BLaER1 treated with 17β-estradiol and CSF1 and Interleukin-3, amounts not matched to agents 10 nM and 100 nM (cell line): ENCODE measurements at regions not wholly inside any gene's neighbourhood (a gene's known extent, or its start where the extent isn't known, plus 50 kb on each side); places are given as distances from the start of the nearest gene placed in this dataset.

ENCODE experiments used
- H3K27ac ChIP-seq, 11 experiments: shearing (Covaris generic); formaldehyde crosslinking; 2 replicates each; pipeline ENCODE4 v1.8.1; 2022
- H3K27me3 ChIP-seq, 11 experiments: shearing (Covaris generic); formaldehyde crosslinking; 2 replicates each; pipeline ENCODE4 v1.8.1; 2022
- H3K36me3 ChIP-seq, 11 experiments: shearing (Covaris generic); formaldehyde crosslinking; 2 replicates each; pipeline ENCODE4 v1.8.1; 2022
- H3K4me1 ChIP-seq, 10 experiments: shearing (Covaris generic); formaldehyde crosslinking; 2 replicates each; pipeline ENCODE4 v1.8.1; 2022
- H3K4me2 ChIP-seq, 11 experiments: shearing (Covaris generic); formaldehyde crosslinking; 2 replicates each; pipeline ENCODE4 v1.8.1; 2022
- H3K4me3 ChIP-seq, 10 experiments: shearing (Covaris generic); formaldehyde crosslinking; 2 replicates each; pipeline ENCODE4 v1.8.1; 2022
- H3K9ac ChIP-seq, 11 experiments: shearing (Covaris generic); formaldehyde crosslinking; 2 replicates each; pipeline ENCODE4 v1.8.1; 2022
- H3K9me3 ChIP-seq, 11 experiments: shearing (Covaris generic); formaldehyde crosslinking; replicated peaks in 1 of 11; 2 replicates each; pipeline ENCODE4 v1.8.1; 2022
- H4K20me1 ChIP-seq, 11 experiments: shearing (Covaris generic); formaldehyde crosslinking; 2 replicates each; pipeline ENCODE4 v1.8.1; 2022
- Cebpa-rat ChIP-seq, 11 experiments: shearing (Covaris generic); IDR thresholded peaks; 2 replicates each; pipeline ENCODE4 v1.8.1; 2022

- Histone ChIP-seq H3K27ac (no peak overlapping the region), H3K4me2 (no peak overlapping the region), H3K4me3 (no peak overlapping the region), H3K36me3 (no peaks in the 10 kb centered on the region), H3K9me3 (peaks cover 0 to 6% (median 0%) of the 10 kb centered on the region in 11 experiments; a peak in 1 of 22 replicates), H3K27me3 (no peaks in the 10 kb centered on the region), H4K20me1 (no peaks in the 10 kb centered on the region), H3K4me1 (no peaks in the 10 kb centered on the region), H3K9ac (no peak overlapping the region)
- TF ChIP-seq Cebpa-rat (IDR thresholded peaks at IDR 0.05), result no peak
Measured at GRCh38 chr16:5449901-5450300, 352.3 kb upstream of the EEF2KMT start.

GRCh38 chr16:5448798-5449197 lies 351.2 kb upstream of the EEF2KMT start:
- Histone ChIP-seq H3K4me3 (no peak overlapping the region), H3K9ac (no peak overlapping the region), H3K9me3 (peaks cover 0 to 6% (median 0%) of the 10 kb centered on the region in 11 experiments; a peak in 1 of 22 replicates), H3K27ac (no peak overlapping the region), H4K20me1 (no peaks in the 10 kb centered on the region), H3K4me2 (no peak overlapping the region), H3K36me3 (no peaks in the 10 kb centered on the region), H3K4me1 (no peaks in the 10 kb centered on the region), H3K27me3 (no peaks in the 10 kb centered on the region)
- TF ChIP-seq Cebpa-rat (IDR thresholded peaks at IDR 0.05), result no peak

- H3K9me3 ChIP-seq, result peaks cover 0 to 6% (median 0%) of the 10 kb centered on the region in 11 experiments; a peak in 1 of 22 replicates
Measured at GRCh38 chr16:5447734-5448133, 350.1 kb upstream of the EEF2KMT start.

GRCh38 chr16:5446623-5447240 lies 349.1 kb upstream of the EEF2KMT start:
- Histone ChIP-seq H3K27ac (no peak overlapping the region), H3K9me3 (peaks cover 0 to 6% (median 0%) of the 10 kb centered on the region in 11 experiments; a peak in 1 of 22 replicates), H3K4me1 (0 out of 20 replicates have a peak, but pooled peaks cover 0 to 3% (median 0%) of the 10 kb centered on the region in 10 experiments), H3K36me3 (no peaks in the 10 kb centered on the region), H3K4me2 (no peak overlapping the region), H3K27me3 (no peaks in the 10 kb centered on the region), H3K4me3 (no peak overlapping the region), H4K20me1 (no peaks in the 10 kb centered on the region), H3K9ac (no peak overlapping the region)
- no peak for TF ChIP-seq Cebpa-rat (IDR thresholded peaks at IDR 0.05)

More at GRCh38 chr16:5447734-5448133, 350.1 kb upstream of the EEF2KMT start:
- H3K4me3 ChIP-seq, result no peak overlapping the region
- no peak overlapping the region for H3K4me2 ChIP-seq
- H3K36me3 ChIP-seq, result no peaks in the 10 kb centered on the region
- no peak overlapping the region for H3K9ac ChIP-seq
- H3K27me3 ChIP-seq, result no peaks in the 10 kb centered on the region
- H3K27ac ChIP-seq, result no peak overlapping the region
- no peaks in the 10 kb centered on the region for H4K20me1 ChIP-seq
- 0 out of 20 replicates have a peak, but pooled peaks cover 0 to 3% (median 0%) of the 10 kb centered on the region in 10 experiments for H3K4me1 ChIP-seq
- no peak for TF ChIP-seq Cebpa-rat (IDR thresholded peaks at IDR 0.05)

GRCh38 chr16:5444189-5444588 lies 346.6 kb upstream of the EEF2KMT start:
- no peak for TF ChIP-seq Cebpa-rat (IDR thresholded peaks at IDR 0.05)
- Histone ChIP-seq H3K9ac (no peak overlapping the region), H3K27ac (no peak overlapping the region), H3K36me3 (no peaks in the 10 kb centered on the region), H3K4me1 (0 out of 20 replicates have a peak, but pooled peaks cover 0 to 3% (median 0%) of the 10 kb centered on the region in 10 experiments), H3K4me3 (no peak overlapping the region), H3K9me3 (peaks cover 0 to 12% (median 0%) of the 10 kb centered on the region in 11 experiments; a peak in 7 of 22 replicates), H3K27me3 (no peaks in the 10 kb centered on the region), H3K4me2 (no peak overlapping the region), H4K20me1 (no peaks in the 10 kb centered on the region)

- H3K4me1 ChIP-seq, result 0 out of 20 replicates have a peak, but pooled peaks cover 0 to 3% (median 0%) of the 10 kb centered on the region in 10 experiments
- no peaks in the 10 kb centered on the region for H4K20me1 ChIP-seq
- H3K9me3 ChIP-seq, result peaks cover 0 to 16% (median 0%) of the 10 kb centered on the region in 11 experiments; a peak in 7 of 22 replicates
- no peak for TF ChIP-seq Cebpa-rat (IDR thresholded peaks at IDR 0.05)
- no peaks in the 10 kb centered on the region for H3K36me3 ChIP-seq
- H3K4me2 ChIP-seq, result no peak overlapping the region
- H3K4me3 ChIP-seq, result no peak overlapping the region
- H3K9ac ChIP-seq, result no peak overlapping the region
- H3K27me3 ChIP-seq, result no peaks in the 10 kb centered on the region
- H3K27ac ChIP-seq, result no peak overlapping the region
Measured at GRCh38 chr16:5442986-5443385, 345.4 kb upstream of the EEF2KMT start.

- Histone ChIP-seq H3K9ac (no peak overlapping the region), H3K27ac (no peak overlapping the region), H3K4me2 (no peak overlapping the region), H3K4me1 (0 out of 20 replicates have a peak, but pooled peaks cover 0 to 3% (median 0%) of the 10 kb centered on the region in 10 experiments), H4K20me1 (no peaks in the 10 kb centered on the region), H3K36me3 (no peaks in the 10 kb centered on the region), H3K4me3 (no peak overlapping the region), H3K27me3 (no peaks in the 10 kb centered on the region), H3K9me3 (peaks cover 0 to 16% (median 0%) of the 10 kb centered on the region in 11 experiments; a peak in 6 of 22 replicates)
- no peak for TF ChIP-seq Cebpa-rat (IDR thresholded peaks at IDR 0.05)
Measured at GRCh38 chr16:5442054-5442453, 344.5 kb upstream of the EEF2KMT start.

GRCh38 chr16:5438591-5438990 lies 341.0 kb upstream of the EEF2KMT start:
- Histone ChIP-seq H3K27ac (no peak overlapping the region), H3K4me2 (no peak overlapping the region), H3K9ac (no peak overlapping the region), H4K20me1 (no peaks in the 10 kb centered on the region), H3K4me3 (no peak overlapping the region), H3K9me3 (peaks cover 0 to 16% (median 0%) of the 10 kb centered on the region in 11 experiments; a peak in 6 of 22 replicates), H3K27me3 (no peaks in the 10 kb centered on the region), H3K36me3 (no peaks in the 10 kb centered on the region), H3K4me1 (0 out of 20 replicates have a peak, but pooled peaks cover 0 to 3% (median 0%) of the 10 kb centered on the region in 10 experiments)
- TF ChIP-seq Cebpa-rat (IDR thresholded peaks at IDR 0.05), result no peak

- Histone ChIP-seq H3K9ac (no peak overlapping the region), H4K20me1 (no peaks in the 10 kb centered on the region), H3K36me3 (no peaks in the 10 kb centered on the region), H3K27me3 (no peaks in the 10 kb centered on the region), H3K4me1 (no peaks in the 10 kb centered on the region), H3K27ac (no peak overlapping the region), H3K9me3 (0 out of 22 replicates have a peak, but pooled peaks cover 0 to 1% (median 0%) of the 10 kb centered on the region in 11 experiments), H3K4me2 (no peak overlapping the region), H3K4me3 (no peak overlapping the region)
- TF ChIP-seq Cebpa-rat (IDR thresholded peaks at IDR 0.05), result no peak
Measured at GRCh38 chr16:5433587-5433986, 336.0 kb upstream of the EEF2KMT start.

GRCh38 chr16:5432166-5432565 lies 334.6 kb upstream of the EEF2KMT start:
- no peak overlapping the region for H3K4me3 ChIP-seq
- no peak overlapping the region for H3K4me2 ChIP-seq
- H3K4me1 ChIP-seq, result no peaks in the 10 kb centered on the region

More at GRCh38 chr16:5432166-5432565, 334.6 kb upstream of the EEF2KMT start:
- Histone ChIP-seq H3K36me3 (no peaks in the 10 kb centered on the region), H4K20me1 (no peaks in the 10 kb centered on the region), H3K27ac (no peak overlapping the region), H3K9ac (no peak overlapping the region), H3K9me3 (no peaks in the 10 kb centered on the region), H3K27me3 (no peaks in the 10 kb centered on the region)
- no peak for TF ChIP-seq Cebpa-rat (IDR thresholded peaks at IDR 0.05)
